Mesenteric fat pad (tissue), 1 donor: ENCODE measurements at regions not wholly inside any gene's neighbourhood (a gene's known extent, or its start where the extent isn't known, plus 50 kb on each side); places are given as distances from the start of the nearest gene placed in this dataset.
"Not testable (repeated sequence)": the region's sequence is repeated elsewhere in the genome, so short reads cannot be mapped to it uniquely, and the experiment has no call there.

Experiments
- DNase-seq: peaks from one replicate; pipeline ENCODE4 v3.0.0-alpha.2; 2020; ENCODE audit warnings: low spot score
- donor health status: DM: yes; HTN: yes; CAD: no.

DNA sequence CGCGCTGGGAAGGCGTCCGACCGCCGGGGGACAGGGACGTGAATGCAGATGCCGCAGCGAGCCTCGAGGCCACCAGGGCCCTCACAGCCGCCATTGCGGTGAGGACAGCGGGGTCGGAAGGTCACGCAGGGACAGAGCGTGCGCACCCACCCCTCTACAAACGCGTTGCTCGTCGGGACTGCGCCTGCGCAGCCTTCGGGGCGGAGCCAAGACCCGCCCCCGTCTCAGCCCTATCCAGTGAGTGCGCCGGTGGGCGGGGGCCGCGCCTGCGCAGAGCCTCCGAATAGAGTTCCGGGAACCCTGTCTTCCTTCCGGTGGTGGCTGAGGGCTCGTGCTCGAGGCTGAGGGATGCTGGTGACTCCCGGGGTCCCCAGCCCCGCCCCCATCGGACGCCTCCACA, 5393.1 kb upstream of the TPTE start:
- peak; percentile 99 for DNase-seq

DNA sequence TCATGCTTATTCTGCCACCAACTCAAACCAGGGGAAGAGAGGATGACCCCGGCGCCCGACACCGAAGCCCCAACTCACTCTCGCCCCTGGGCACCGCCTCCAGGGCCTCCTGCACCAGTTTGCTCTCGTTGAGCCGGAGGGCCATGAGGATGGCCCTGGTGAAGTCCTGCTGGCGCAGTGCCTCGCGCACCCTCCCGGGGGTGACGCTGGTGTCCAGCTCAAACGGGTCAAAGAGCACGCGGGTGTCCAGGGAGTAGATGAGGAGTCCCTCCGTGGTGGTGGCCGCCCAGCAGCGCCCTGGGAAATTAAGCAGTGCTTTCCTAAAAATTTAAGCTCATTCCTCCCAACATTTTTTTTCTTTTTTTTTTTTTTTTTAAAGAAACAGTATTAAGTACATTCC, 5387.6 kb upstream of the TPTE start:
- DNase-seq, result not testable (repeated sequence)

DNA sequence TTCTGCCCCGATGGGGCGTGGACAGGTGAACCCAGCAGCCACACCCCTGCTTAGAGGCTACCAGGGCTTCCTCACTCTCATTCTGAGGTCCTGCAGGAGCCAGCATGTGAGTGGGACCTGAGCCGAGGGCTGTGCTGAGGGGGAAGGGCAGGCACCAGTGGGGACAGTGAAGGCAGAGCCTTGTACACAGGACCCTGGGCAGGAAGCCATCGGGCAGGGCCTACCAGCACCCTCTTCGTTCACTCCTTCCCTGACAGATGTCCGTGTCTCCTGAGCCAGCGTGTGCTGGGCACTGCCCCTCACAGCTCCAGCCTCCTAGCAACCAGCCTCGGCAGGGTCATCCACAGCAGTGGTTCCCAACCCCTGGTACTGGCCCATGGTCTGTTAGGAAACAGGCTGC, 5385.0 kb upstream of the TPTE start:
- DNase-seq, result not testable (repeated sequence)

DNA sequence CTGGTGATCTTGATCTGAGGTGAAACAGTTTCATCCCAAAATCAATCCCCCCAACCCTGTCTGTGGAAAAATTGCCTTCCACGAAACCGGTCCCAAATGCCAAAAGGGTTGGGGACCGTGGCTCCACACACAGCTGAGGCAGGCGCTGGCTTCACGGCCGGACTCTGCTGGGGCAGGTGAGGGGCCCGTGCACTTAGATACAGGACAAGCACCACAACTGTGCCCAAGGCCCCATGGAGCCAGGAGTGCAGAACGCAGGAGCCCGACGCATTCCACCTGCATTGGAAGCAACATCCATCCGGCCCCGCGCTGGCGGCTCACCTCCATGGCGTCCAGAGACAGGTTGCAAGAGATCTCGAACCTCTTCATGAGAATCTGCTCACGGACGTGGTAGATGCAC, 5384.4 kb upstream of the TPTE start:
- DNase-seq, result peak; percentile 41

DNA sequence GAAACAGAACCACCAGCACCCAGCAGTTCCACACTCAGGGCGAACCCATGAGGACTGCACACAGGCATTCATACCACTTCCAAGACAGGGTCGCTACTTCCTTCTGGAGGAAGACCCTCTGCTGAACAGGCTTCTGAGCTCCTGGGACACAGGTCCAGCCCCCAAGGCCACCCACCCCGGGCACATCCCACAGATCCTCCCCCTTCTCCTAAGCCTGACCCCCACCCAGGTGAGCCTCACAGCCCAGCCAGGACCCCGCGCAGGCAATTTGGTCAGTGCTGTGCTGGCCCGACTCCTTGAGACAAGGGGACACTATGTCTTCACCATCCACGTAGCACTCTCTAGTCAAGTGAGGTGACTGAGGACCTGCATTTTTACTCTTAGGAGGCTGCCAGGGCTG, 5382.7 kb upstream of the TPTE start:
- DNase-seq, result peak; percentile 18

DNA sequence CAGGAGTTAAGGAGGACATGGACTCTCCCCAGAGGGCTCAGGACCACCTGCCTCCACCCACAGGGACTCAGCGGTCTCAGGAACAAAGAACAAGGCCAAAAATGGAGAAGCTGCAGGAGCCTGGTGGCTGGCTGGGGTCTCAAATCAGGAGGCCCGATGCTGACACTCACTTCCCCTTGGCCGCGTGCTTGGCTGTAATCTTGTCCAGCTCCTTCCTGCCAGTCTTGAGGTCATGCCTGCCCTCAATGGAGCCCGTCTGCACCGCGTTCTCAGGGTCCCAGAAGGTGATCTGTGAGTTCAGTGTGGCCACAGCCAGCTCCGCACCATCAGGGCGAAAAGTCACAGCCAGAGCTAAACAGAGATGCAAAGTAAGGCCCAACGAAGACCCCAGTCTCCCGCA, 5381.9 kb upstream of the TPTE start:
- not testable (repeated sequence) for DNase-seq

DNA sequence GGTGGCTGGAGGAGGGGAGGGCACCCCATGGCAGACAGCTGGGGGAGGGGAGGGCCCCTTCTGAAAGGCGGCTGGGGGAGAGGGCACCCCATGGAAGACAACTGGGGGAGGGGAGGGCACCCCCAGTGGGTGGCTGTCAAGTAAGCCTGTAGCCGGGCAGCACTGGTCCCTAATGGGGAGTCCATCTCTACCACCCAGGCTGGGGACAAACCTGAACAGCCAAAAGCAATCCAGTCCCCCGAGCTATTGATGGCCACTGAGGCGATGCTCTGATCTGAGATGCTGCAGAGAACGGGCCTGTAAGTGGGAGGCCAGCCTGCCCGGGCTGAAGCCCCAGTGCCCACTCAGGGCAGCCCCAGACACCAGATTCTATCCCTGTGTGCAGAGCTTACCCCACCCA, 5378.4 kb upstream of the TPTE start:
- DNase-seq, result peak; percentile 64

DNA sequence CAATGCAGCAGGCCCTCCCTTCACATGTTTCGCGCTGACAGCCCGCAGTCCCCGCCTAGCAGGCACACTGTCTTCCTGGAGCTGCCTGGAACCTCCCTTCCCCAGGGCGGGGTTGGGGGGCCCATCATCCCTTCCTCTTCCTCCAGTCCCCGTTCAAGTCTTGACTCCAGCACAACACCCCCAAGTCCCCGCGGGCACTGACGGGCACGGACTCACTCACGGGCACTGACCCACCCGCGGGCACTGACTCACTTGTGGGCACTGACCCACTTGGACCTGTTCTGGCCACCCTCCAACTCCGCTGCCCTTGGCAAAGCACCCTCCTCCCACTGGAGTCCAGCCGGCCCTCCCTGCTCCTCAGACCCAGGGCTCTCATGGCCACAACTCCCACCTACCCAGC, 5376.7 kb upstream of the TPTE start:
- peak; percentile 72 for DNase-seq

DNA sequence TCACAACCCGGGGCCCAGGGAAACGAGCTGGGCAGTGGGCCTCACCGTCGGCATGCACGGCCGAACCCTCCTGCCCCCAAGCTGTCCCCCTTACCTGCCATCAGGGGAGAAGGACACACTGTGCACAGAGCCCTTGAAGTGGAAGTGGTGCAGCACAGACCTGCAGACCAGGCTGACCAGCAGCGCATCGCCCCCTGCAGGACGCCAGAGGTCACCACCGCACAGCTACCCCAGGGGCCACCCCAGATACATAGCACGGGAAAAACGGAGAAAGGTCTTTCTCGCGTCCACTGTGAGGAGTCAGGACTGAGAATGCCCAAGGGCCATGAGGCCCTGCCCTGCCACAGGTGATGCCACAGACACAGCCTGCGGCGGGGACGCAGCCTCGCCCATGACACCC, 5373.7 kb upstream of the TPTE start:
- DNase-seq, result peak; percentile 39

DNA sequence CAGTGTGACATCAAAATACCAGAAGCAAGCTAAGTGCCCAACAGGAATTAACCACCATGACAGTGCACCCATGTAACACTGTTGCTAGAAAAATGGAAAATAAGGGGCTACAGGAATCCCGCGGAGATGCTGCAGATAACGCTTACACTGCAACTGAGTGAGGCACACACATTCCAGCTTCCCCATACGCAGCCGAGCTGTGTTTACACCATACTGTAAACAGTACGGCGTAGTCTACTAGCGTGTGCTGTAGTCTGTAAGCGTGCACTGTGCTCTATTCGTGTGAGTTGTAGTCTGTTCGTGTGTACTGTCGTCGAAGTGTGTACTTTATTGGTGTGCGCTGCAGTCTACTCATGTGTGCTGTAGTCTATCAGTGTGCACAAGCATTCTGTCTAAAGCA, 5372.2 kb upstream of the TPTE start:
- not testable (repeated sequence) for DNase-seq

DNA sequence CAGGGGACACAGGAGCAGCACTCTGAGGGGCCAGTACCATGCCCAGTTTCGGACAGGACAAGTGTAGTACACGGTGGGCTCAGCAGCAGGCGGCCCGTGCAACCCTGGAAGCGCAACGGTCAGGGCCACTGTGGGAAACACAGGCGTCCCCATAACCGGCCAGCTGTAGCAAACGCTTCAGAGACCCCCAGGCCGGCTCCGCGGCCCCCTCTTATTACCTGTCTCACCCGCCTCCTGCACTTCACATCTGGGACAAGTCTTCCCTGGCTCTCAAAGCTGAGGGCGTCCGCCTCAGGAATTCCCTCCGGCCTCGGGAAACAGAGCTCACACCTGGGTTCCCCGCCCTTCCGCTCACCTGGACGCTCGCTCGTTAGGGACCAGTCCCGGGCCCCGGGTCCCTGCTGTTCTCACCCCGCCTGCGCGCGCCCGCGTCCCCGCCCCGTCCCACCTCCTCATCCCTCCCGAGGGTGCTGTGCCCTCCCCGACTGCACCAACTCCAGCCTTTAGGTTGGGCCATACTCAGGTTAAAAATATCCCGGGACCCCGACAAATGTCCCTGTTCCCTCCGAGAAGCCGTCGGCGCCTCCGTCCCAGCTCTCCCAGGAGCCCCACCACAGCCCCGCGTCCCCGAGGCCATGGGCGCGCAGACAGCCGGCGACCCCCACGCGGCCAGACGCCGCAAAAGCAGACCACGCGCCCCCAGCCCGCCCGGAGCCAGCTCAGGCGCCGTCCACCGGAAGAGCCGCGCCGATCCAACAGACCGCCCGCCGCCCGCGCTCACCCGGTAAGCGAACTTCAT, 5367.3 kb upstream of the TPTE start:
- peak; percentile 45 for DNase-seq

DNA sequence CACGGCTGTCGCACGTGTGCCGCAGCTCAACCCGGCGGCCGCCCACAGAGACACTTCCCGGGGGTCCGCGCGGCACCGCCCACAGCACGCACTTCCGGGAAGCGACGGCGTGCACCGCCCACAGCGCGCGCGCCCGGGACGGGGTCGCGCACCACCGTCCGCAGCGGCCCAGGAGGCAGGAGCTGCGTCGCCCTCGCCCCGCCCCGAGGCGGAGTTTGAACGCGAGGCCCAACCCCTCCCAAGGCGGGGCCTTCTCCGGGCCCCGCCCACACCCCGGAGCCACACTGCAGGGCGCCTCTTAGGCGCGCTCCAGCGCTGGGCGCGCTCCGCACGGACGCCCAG, 5366.8 kb upstream of the TPTE start:
- peak; percentile 93 for DNase-seq

DNA sequence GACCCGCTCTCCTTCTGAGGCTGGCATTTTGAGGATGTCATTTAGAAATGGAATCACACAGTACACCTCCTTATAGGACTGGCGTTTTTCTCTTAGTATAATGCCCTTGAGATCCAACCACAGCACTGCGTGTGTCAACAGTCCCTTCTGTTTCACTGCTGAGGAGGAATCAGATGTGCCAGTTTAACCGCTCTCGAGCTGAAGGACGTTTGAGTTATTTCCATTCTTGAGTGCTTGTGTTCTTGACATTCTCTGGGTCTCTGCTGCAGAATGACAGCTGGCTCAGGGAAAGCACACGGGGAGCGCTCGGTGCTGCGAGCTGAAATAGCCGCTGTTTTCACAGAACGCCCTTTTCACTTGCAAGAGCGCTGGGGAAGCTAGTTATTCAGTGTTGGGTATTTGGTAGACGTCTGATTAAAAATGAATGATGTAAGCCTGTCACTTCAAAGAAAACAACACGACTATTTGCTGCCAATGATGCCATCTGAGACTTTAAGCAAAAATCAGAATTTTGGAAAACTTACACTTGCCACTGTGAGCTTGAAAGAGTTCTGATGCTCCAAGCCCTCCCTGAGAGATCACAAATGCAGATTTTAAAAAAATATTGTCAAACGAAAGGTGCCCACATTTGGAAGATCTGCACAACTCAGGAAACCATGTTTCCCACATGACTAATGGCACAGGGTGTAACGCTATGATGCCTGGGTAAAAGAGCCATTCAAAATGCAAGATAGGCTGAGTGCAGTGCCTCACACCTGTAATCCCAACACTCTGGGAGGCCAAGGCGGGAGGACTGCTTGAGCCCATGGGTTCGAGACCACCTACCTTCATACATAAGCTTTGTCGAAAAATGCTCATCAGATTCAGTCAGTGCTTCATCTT, 5358.4 kb upstream of the TPTE start:
- DNase-seq, result not testable (repeated sequence)

DNA sequence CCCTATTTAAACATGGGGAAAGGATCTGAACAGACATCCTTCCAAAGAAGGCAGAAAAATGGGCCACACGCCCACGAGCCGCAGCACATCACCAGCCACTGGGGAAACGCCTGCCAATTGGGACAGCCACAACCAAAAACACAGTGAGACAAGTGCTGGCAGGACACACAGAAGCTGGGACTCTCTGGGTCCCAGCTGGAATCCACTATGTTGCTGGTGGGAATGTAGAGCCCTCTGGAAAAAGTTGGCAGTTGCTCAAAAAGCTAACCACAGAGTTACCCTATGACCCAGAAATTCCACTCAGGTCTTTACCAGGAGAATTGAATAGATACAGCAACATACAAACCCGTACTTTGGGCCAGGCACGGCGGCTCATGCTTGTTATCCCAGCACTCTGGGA, 5355.6 kb upstream of the TPTE start:
- not testable (repeated sequence) for DNase-seq
